HG02840 (cell line): ENCODE measurements at regions not wholly inside any gene's neighbourhood (a gene's known extent, or its start where the extent isn't known, plus 50 kb on each side); places are given as distances from the start of the nearest gene placed in this dataset.
A peak's percentile ranks its signal among the peaks of the same experiment; 100 is the strongest.
"Not testable (repeated sequence)": the region's sequence is repeated elsewhere in the genome, so short reads cannot be mapped to it uniquely, and the experiment has no call there.

Source experiments
- ATAC-seq: cut with Tn5 transposase; IDR thresholded peaks from one replicate; pipeline ENCODE4 v1.9.1; 2021; ENCODE audit warnings: mild to moderate bottlenecking, moderate library complexity, moderate number of reproducible peaks; ENCODE audit not compliant: unreplicated experiment, low FRiP score

DNA sequence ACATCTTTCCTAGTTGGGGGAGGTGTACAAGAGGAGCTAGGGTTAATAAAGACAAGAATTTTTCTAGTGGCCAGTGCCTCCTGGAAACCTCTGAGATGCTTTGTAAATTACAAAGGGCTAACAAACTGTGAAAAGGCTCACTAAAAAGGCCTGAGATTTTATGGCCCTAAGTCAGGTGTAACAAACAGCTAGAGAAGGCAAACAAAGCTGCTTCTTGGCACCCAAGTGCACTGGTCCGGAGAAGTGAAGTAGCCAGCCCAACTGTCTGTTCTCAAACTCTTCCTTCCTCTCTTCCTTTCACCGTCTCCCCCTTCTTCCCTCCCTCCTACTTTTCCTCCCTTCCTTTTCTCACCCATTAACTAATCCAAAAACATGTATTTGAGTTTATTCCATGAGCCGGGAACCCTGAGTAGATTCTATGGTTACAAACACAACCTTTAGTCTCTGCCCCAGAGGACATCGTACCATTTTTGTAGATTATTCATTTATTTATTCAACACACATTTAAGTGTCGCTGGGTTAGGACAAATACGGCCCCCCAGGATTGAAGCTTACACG lies 143.4 kb upstream of the PCGF5 start:
- no peak for ATAC-seq

DNA sequence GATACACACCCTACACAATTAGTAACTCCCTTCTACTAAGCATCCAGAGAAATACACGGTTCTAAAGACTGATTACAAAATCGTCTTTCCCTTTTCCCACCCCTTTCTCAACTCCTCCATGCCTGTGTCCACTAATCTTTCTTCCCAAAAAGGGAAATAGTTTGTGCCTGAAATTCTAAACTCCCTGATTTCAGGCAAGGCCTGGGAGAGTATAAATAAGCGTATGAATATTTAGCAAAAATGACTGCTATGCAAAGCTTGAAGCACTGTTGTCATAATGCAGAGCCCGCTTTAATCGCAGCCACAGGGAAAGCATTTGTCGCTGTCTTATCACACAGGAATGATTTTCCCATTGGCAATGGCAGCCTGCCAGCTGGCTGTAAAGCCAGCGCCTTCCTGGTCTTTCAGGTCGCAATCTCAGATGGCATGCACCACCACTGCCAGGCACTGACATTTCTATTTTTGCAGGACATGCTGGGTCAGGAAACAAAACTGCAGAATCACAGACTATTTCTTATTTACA lies 142.9 kb upstream of the PCGF5 start:
- ATAC-seq: no peak

DNA sequence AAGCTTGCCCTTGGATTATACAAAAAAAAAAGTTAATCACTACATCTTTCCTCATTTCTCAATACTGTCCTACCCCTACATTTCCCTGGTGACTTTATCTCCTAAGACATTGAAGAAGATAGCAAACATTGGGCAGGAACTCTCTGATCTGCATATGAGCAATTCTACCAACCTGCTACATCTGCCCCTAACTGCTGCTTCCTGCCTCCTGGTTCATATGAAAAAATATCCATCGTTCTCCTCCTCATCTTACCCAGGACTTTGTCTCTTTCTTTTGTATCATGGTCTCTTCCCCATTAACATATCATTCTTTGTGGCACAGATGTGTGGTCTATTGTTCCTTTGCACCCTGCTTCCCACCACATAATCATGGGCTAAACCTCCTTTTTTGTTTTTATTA lies 139.7 kb upstream of the PCGF5 start:
- no peak for ATAC-seq

DNA sequence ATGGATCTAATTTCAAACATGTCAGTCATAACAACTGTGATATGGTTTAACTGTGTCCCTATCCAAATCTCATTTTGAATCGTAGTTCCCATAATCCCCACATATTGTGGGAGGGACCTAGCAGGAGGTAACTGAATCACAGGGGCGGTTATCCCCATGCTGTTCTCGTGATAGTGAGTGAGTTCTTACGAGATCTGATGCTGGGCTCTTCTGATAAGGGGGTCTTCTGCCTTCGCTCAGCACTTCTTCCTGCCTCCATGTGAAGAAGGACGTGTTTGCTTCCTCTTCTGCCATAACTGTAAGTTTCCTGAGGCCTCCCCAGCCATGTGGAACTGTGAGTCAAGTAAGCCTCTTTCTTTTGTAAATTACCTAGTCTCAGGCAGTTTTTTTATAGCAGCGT lies 138.0 kb upstream of the PCGF5 start:
- no peak for ATAC-seq

DNA sequence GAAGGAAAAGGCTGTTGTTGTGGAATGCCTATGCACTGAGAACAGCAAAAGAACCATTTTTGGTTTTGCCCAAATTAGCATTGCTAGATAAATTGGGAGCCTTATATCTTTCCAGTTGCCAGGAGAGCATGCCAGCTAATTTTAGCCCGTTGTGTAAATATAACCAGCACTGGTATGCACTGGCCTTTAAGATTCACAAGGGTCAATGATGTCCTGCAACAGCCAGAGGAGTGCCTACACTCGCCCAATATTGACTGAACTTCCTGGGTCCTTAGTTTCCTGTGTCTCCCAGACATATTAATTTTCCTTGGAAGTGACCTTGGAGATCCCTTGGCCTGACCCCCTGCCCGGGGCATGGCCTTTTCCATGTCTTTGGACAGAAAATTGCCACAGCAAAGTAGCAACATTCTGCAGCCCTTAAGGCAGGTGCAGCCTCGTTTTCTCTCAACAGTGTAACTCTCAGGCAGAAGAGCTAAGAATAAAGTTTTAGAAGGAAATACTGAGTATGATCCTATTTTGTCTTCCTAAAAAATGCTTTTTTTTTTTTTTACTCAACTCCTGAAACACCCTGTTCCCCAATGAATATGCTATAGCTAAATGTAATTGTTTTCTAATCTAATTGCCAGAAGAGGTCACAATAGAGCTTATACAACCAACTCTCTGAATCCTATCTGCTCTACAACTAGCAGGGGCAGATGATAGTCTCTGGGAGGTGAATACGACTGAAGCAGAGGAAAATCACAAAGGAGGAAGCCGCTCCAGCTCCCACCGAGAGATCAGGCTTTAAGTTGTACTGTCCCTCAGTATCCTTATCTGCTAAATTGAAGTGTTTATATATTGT lies 131.9 kb upstream of the PCGF5 start:
- ATAC-seq: no peak

DNA sequence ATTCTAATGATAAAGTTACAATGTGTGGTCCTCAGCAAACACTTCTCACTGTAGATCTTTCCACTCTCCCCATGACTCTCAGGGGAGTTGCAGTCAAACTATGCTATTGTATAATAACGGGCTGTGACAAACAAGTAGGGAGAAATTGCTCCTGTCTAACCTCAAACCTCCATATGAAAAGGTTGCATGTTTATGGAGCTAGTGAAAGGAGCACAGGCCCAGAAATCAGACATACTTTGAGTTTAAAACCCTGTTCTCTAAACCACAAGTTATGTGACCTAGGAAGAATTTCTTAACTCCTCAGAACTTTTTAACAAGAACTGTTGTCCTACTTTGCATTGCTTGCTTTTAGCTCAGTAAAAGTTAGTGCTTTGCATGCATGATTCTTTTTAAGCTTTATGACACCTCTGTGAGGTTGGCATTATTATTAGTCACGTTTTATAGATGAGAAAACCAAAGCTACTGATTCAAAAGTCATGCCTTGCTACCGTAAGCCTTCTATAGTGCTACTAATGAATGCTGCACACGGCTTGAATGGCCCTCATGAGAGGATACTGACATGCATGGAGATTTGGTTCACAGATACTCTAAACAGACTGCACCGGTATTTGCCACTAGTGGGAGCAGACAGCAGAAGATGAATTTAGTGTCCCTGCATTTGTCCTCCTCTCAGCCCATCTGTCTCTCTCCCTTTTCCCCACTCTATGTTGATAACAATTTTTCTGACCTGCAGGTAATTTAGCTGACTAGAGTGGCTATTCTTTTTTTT lies 129.5 kb upstream of the PCGF5 start:
- ATAC-seq: no peak

DNA sequence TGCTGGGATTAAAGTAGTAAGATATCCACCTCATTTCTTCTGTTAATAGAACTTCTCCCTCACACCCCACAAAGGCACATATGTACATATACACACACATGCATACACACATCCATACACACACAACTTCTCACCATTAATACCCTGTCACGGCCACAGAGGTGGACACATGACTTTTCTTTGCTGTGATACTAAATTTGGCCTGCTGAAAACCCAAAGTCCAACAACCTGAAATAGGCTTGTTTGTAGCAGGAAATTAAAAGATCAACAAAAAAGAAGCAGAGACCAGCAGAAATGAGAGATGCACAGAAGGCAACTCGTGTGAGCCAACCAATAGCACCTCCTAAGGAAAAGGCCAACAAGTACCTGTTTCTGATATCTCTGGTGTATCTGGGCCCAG lies 128.7 kb upstream of the PCGF5 start:
- no peak for ATAC-seq

DNA sequence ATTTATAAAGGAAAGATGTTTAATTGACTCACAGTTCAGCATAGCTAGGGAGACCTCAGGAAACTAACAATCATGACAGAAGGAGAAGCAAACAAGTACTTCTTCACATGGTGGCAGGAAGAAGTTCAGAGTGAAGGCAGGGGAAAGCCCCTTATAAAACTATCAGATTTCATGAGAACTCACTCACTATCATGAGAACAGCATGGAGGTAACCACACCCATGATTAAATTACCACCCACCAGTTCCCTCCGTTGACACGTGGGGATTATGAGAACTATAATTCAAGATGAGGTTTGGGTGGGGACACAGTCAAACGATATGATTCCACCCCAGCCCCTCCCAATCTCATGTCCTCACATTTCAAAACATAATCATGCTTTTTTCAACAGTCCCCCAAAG lies 124.2 kb upstream of the PCGF5 start:
- no peak for ATAC-seq

DNA sequence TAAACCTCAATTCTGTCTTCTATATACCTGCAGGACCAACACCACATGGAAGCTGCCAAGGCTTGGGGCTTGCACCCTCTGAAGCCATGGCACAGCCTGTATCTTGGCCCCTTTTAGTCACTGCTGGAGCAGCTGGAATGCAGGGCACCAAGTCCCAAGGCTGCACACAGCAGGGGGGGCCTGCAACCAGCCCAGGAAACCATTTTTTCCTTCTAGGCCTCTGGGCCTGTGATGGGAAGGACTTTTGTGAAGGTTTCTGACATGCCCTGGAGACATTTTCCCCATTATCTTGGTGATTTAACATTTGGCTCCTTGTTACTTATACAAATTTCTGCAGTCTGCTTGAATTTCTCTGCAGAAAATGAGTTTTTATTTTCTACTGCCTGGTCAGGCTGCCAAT lies 123.2 kb upstream of the PCGF5 start:
- ATAC-seq: no peak

DNA sequence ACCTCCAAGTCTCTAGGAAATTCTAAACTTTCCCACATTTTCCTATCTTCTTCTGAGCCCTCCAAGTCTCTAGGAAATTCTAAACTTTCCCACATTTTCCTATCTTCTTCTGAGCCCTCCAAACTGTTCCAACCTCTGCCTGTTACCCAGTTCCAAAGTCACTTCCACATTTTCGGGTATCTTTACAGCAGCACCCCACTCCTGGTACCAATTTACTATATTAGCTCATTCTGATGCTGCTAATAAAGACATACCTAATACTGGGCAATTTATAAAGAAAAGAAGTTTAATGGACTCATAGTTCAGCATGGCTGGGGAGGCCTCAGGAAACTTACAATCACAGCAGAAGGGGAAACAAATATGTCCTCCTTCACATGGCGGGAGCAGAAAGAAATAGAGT lies 122.4 kb upstream of the PCGF5 start:
- ATAC-seq: not testable (repeated sequence)

DNA sequence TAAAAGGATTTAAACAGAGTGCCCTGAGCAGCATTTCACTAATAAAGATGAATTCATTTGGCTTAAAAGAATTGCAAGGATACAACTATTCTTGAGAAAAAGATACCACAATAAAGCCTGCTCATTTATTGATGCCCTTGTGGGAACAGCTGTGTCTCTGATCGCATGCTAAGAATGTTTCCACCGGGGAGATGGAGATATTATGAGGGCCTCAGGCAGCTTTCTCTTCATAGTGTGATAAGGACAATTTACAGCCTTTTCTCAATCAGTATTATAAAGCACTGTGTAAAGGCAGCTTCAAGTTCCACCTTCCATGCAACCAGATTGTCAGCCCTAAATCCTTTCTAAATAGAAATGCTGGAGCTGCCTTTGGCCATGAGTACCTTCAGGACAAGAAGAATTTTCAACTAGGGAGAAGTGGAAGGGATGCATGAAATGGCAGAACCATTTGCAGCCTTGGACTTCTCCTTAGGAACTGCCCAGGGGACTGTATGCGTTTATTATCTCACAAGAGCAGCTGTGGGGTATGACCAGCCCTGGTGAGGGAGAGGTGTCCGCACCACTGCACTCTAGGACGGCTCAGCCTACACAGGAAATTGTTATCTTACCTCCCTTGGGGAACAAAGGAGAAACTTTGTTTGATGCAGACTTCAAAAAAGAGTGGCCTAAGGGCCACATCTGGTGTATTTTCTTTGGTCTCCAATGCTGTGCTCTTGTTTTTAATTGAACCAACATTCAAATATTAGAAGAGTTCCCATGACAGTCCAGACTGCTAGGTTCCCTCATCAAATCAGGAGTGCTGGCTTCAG lies 116.9 kb upstream of the PCGF5 start:
- ATAC-seq: peak; percentile 65

DNA sequence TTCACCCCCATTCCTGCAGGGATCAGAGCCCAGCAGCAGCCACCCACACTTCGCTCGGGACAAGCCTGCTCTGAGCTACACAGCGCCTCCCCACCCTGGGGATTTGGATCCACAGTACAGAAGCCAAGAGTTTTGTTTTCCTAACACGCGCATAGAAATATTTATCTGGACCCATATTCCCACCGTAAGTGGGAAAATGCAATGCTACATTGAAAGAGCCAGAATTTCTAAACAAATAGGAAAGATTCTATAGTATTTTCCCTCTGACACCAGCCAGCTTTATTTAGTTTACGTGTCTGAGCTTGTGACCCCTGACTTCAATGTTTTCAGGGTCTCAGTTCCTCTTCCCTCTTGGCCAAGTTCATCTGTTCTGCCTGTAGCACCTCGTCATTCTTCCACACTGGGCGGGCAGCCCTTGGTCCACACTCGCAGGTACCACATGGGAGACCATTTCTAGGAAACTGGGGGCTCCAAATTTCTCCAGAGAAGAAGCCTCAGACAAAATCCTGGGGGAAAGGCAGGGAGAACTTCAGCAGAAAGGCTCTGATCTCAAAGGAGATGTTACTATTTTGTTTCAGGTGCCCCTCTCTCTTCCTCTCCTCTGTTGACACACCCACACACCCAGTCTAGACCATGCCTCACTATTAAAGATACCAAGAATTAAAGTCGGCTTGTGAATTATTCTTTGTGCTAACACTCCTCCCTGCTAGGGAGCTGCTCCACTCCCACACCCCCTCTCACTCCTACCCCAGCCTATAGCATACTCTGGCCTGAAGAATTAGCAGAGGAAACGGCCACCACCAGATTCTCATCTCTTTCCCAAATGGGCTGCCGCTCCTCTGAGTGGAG lies 116.0 kb upstream of the PCGF5 start:
- ATAC-seq: peak; percentile 10

DNA sequence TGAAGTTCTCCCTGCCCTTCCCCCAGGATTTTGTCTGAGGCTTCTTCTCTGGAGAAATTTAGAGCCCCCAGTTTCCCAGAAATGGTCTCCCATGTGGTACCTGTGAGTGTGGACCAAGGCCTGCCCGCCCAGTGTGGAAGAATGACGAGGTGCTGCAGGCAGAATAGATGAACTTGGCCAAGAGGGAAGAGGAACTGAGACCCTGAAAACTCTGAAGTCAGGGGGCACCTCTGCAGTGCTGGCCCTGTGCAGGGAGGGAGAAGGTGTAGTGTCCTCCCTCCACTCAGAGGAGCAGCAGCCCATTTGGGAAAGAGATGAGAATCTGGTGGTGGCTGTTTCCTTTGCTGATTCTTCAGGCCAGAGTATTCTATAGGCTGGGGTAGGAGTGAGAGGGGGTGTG lies 115.2 kb upstream of the PCGF5 start:
- ATAC-seq: no peak

DNA sequence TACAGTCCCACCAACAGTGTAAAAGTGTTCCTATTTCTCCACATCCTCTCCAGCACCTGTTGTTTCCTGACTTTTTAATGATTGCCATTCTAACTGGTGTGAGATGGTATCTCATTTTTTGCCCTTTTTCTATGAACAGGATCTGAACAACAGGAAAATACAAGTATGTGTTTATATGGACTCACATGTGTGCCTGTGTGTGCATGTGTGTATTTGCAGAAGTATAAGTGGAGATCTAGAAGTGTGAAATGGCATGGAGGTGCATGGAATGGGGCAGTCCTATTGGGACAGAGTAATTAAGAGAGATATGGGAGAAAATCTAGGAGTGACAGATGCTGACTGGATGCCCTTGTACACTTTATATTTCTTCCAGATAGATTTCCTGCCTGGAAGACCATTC lies 111.6 kb upstream of the PCGF5 start:
- ATAC-seq: no peak

DNA sequence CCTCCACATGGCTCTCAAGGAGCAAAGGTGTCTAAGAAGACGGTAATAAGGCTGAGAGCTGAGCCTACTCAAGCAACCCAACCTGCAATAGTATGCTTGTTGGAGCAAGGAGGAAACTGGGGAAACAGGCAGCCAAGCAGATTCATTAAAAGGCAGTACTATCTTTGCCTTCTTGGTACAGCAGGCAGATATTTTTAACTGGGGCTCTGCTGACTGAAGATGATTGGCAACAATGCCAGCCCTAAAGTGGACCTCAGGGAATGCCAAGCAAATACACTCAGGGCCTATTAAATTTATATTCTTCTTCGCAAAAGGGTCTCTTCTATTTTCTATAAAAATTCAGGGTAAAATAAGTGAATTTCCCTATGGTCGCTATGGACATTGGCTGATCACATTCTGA lies 109.4 kb upstream of the PCGF5 start:
- ATAC-seq: no peak

DNA sequence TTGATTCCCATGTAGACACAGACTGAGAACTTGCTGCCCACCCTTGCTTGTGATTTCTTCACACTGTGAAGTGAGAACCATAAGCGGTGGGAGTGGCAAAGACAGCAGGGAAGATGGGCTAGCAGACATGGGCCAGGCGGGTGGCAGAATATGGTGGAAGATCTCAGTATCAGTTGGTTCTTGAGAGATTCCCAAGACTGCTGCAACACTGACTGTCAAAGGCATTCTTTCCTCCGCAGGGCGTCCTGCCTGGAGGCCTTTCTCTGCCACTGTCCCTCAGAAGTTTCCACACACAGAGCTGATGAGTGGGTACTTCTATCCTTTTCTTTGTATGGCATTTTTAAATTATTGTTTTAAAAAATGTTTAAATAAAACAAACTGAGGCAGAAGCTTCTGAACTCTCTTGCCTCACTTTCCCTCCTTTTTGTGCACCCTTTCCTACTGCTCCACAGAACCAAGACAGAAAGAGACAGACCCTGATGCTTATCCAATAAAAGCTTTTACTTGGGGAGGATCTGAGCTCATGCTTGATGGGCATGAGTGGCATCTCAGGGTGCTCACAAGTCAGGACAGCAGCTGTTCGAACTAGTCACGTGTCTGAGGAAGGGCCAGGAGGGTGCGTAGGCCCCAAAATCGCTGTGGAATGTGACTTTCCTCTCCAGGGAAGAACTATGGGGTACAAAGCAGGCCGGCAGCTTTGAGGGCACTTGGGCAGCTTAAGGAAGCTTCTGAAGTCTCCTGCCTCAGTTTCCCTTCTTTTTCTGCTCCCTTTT lies 104.7 kb upstream of the PCGF5 start:
- ATAC-seq: no peak

DNA sequence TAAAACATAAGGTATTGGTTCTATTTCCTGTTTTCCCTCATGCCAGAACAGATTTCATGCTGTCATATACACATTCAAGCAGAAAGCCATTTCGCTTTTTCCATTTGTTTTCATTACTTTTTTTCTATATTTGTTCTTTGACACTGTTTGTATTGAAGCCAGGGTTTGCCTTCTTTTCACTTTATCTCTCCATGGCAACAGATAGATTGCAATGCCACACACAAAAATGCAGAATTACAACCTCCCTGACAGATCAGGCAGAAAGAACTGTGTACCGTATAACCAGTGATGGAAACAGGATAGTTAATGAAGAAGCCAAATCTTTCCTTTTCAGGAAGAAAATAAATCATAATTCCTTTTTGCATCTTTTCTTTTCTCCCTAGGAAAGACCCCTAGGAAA lies 103.0 kb upstream of the PCGF5 start:
- no peak for ATAC-seq

DNA sequence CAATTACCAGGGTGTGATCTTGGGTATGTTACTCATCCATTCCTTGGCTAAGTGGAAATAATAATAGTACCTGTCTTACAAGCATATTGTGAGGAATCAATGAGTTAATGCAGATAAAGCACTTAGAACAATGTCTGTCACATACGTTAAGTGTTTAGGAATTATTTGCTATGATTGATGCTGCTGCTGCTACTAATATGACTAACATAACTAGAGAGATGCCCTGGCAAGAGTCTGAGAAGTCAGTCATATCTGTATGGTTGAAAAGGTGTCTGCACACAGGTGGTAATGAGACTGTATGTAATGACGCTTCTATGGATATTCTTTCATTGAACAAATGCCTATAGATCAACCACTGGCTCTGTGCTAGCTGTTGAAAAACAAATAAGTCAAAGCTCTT lies 100.1 kb upstream of the PCGF5 start:
- ATAC-seq: no peak

DNA sequence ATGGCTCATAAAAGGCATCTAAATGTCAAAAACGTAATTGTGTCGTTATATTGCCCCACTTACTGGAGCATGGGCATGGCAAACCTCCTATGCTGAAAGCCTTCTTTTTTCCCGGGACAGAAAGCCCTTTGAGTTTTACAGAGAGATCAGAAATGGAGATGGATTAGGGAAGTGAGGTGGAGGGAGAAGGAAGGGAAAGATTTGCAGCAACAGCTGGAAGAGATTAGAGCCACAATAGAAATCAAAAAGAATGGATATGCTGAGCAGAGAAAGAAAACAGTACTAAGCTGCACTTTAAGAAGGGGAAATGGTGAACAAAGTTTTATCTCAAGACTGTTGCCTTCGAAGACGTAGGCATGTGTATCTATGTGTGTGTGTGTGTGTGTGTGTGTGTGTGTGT lies 97.2 kb upstream of the PCGF5 start:
- ATAC-seq: no peak
